Caco-2 (cell line): ENCODE measurements at regions not wholly inside any gene's neighbourhood (a gene's known extent, or its start where the extent isn't known, plus 50 kb on each side); places are given as distances from the start of the nearest gene placed in this dataset.

ENCODE experiments used
- BruUV-seq: library from RNA; stranded (reverse); fragments of 400-500 nt; replicated peaks from 2 replicates; lab custom pipeline; 2021; lab: Mats Ljungman, UMichigan
- CTCF ChIA-PET: fragments of 300-600 bp; sonication (Branson Sonifier 250); formaldehyde crosslinking; loops from one replicate; lab custom pipeline; 2022; ENCODE audit warnings: antibody characterized with exemption; lab: Charles Lee
- POLR2A ChIA-PET: fragments of 300-600 bp; sonication (Branson Sonifier 250); formaldehyde crosslinking; loops from one replicate; lab custom pipeline; 2022; ENCODE audit warnings: antibody characterized with exemption; lab: Charles Lee
- DNase-seq, 2 experiments: peaks; one replicate each; pipeline versions ENCODE4 v3.0.0 to v3.0.0-alpha.2; 2020 to 2022
- H3K27me3 ChIP-seq: replicated peaks from 2 replicates; pipeline ENCODE4 v1.6.0; 2011; ENCODE audit warnings: low read length; ENCODE audit not compliant: control insufficient read depth, insufficient read depth
- H3K36me3 ChIP-seq: 2 replicates; pipeline ENCODE4 v1.5.1; 2011; ENCODE audit warnings: low read length; ENCODE audit not compliant: control insufficient read depth, insufficient read depth
- H3K4me1 ChIP-seq: fragments of 250-450 bp; sonication (Bioruptor Pico); 2 replicates; pipeline ENCODE4 v1.5.1; 2020; ENCODE audit warnings: mild to moderate bottlenecking
- H3K4me3 ChIP-seq: 2 replicates; pipeline ENCODE4 v1.5.1; 2011; ENCODE audit warnings: low read depth, mild to moderate bottlenecking, control low read depth, low read length
- H3K9me3 ChIP-seq: fragments of 250-450 bp; sonication (Bioruptor Pico); 2 replicates; pipeline ENCODE4 v1.5.1; 2020; ENCODE audit warnings: mild to moderate bottlenecking, moderate library complexity
- H3K27ac Mint-ChIP-seq: one replicate; pipeline ENCODE4 v1.8.0; 2022; ENCODE audit warnings: mixed read lengths; ENCODE audit not compliant: unreplicated experiment
- H3K27me3 Mint-ChIP-seq: one replicate; pipeline ENCODE4 v1.8.0; 2022; ENCODE audit warnings: mixed read lengths; ENCODE audit not compliant: insufficient read depth, unreplicated experiment
- H3K36me3 Mint-ChIP-seq: one replicate; pipeline ENCODE4 v1.8.0; 2022; ENCODE audit warnings: mild to moderate bottlenecking, mixed read lengths; ENCODE audit not compliant: insufficient read depth, unreplicated experiment
- H3K4me1 Mint-ChIP-seq: one replicate; pipeline ENCODE4 v1.8.0; 2022; ENCODE audit warnings: low read depth, mixed read lengths; ENCODE audit not compliant: unreplicated experiment
- H3K4me3 Mint-ChIP-seq: one replicate; pipeline ENCODE4 v1.8.0; 2022; ENCODE audit warnings: mild to moderate bottlenecking, moderate library complexity, mixed read lengths; ENCODE audit not compliant: unreplicated experiment
- H3K9me3 Mint-ChIP-seq: one replicate; pipeline ENCODE4 v1.8.0; 2022; ENCODE audit warnings: mixed read lengths; ENCODE audit not compliant: unreplicated experiment
- intact Hi-C: fragments of 100-400 bp; cut with micrococcal nuclease; formaldehyde crosslinking; loops from one replicate; pipeline ENCODE4 v1.10.0; 2022; ENCODE audit not compliant: unreplicated experiment
- TF ChIP-seq, protein P1 (sequence below), 2 experiments: fragments of 200-600 bp in 1 of 2; IDR thresholded peaks; 1 replicate in 1 of 2; 2 replicates in 1 of 2; pipeline versions ENCODE4 v1.5.1 to v1.8.0; 2011 to 2022; ENCODE audit warnings: antibody characterized with exemption in 1 of 2, control low read depth in 1 of 2, inconsistent platforms in 1 of 2, low read depth in 1 of 2, low read length in 1 of 2, mild to moderate bottlenecking in 1 of 2, moderate library complexity in 1 of 2; ENCODE audit not compliant: insufficient read depth in 1 of 2, severe bottlenecking in 1 of 2, unreplicated experiment in 1 of 2

DNA sequence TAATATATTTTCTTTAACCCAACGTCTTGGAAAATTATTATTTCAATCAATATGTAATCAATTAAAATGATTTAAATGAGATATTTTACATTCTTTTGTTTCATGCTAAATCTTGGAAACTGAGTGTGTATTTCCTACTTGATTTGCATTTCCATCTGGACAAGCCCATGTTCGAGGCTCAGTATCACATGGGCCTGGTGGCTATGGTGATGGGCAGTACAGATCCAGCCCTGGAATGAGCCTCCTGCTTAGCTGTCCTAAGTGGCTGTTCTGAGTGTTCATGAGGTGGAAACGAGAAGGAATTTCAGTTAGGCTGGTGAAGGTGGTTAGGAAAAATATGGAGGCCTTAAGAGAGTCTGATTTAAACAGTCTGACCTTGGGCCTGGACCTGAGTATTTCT lies 73.0 kb upstream of the ATXN1 start:
- TF ChIP-seq, protein P1, sequence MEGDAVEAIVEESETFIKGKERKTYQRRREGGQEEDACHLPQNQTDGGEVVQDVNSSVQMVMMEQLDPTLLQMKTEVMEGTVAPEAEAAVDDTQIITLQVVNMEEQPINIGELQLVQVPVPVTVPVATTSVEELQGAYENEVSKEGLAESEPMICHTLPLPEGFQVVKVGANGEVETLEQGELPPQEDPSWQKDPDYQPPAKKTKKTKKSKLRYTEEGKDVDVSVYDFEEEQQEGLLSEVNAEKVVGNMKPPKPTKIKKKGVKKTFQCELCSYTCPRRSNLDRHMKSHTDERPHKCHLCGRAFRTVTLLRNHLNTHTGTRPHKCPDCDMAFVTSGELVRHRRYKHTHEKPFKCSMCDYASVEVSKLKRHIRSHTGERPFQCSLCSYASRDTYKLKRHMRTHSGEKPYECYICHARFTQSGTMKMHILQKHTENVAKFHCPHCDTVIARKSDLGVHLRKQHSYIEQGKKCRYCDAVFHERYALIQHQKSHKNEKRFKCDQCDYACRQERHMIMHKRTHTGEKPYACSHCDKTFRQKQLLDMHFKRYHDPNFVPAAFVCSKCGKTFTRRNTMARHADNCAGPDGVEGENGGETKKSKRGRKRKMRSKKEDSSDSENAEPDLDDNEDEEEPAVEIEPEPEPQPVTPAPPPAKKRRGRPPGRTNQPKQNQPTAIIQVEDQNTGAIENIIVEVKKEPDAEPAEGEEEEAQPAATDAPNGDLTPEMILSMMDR (IDR thresholded peaks at IDR 0.05; ENCODE audit: insufficient read depth in 1 of 2, low read depth in 1 of 2, low read length in 1 of 2, severe bottlenecking in 1 of 2, unreplicated experiment in 1 of 2): no peak
- H3K4me3 ChIP-seq: no peak overlapping the region
- H3K36me3 ChIP-seq: no peaks in the 10 kb centered on the region
- H3K9me3 Mint-ChIP-seq: no peaks in the 10 kb centered on the region
- no peak overlapping the region for H3K4me3 Mint-ChIP-seq
- BruUV-seq: no TSS peak
- intact Hi-C loops: no loop called here
- peaks cover 3% of the 10 kb centered on the region for H3K27me3 Mint-ChIP-seq
- ChIA-PET POLR2A (no interaction called here), CTCF (no interaction called here)
- no peaks in the 10 kb centered on the region for H3K36me3 Mint-ChIP-seq
- H3K9me3 ChIP-seq: no peaks in the 10 kb centered on the region
- H3K4me1 Mint-ChIP-seq: no peaks in the 10 kb centered on the region
- no peaks in the 10 kb centered on the region for H3K27me3 ChIP-seq
- no peak for DNase-seq
- H3K4me1 ChIP-seq: no peaks in the 10 kb centered on the region
- H3K27ac Mint-ChIP-seq: no peak overlapping the region

DNA sequence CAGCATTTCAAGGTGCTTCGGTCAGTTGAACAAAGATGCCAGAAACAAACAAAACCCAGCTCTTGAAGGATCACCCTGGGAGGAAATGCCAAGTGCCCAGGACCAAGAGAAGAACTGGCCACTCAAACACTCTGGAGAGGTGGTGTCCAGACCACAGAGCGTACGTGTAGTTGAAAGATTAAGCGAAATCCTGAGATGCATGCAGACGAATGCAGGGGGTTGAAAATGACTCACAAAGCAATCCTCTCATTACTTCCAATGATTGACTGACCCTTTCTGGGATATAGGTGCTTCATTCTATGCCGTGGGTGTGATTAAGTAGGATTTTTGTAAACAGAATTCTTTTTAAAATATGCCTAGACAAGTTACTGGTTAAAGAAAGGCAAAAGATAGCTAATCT lies 71.5 kb upstream of the ATXN1 start:
- no peak overlapping the region for H3K4me3 Mint-ChIP-seq
- intact Hi-C loops: no loop called here
- no peaks in the 10 kb centered on the region for H3K9me3 Mint-ChIP-seq
- no peaks in the 10 kb centered on the region for H3K27me3 ChIP-seq
- TF ChIP-seq, protein P1 (IDR thresholded peaks at IDR 0.05; ENCODE audit: insufficient read depth in 1 of 2, low read depth in 1 of 2, low read length in 1 of 2, severe bottlenecking in 1 of 2, unreplicated experiment in 1 of 2): no peak
- no peaks in the 10 kb centered on the region for H3K4me1 ChIP-seq
- H3K4me1 Mint-ChIP-seq: no peaks in the 10 kb centered on the region
- CTCF ChIA-PET: no interaction called here
- H3K27me3 Mint-ChIP-seq: peaks cover 3% of the 10 kb centered on the region
- H3K27ac Mint-ChIP-seq: no peak overlapping the region
- DNase-seq: no peak
- H3K36me3 Mint-ChIP-seq: no peaks in the 10 kb centered on the region
- no peak overlapping the region for H3K4me3 ChIP-seq
- POLR2A ChIA-PET: no interaction called here
- no TSS peak for BruUV-seq
- H3K9me3 ChIP-seq: no peaks in the 10 kb centered on the region
- H3K36me3 ChIP-seq: no peaks in the 10 kb centered on the region

DNA sequence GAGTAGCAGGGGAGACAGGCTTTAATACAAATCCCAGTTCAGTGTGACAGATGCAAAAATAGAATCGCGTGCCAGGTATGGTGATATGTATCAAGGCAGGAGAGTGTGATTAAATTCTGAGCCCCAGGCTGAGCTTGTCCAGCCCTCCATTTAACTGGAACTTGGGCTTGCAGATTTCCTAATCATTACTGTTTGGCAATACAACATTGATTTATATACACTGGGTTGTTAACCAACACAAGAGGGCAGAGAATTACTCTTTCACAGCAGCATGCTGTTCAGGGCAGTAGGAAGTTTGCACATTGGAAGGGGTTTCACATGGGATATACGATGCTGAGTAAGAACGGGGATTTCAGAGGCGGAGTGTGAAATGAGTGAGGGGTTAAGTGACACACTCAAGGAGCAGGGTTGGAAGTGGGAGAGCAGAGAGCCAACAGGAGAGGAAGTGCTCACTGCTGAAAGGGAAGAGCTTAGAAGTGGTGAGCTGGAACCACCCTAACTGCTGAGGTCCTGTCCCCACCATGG lies 70.8 kb upstream of the ATXN1 start:
- TF ChIP-seq, protein P1 (IDR thresholded peaks at IDR 0.05; ENCODE audit: insufficient read depth in 1 of 2, low read depth in 1 of 2, low read length in 1 of 2, severe bottlenecking in 1 of 2, unreplicated experiment in 1 of 2): no peak
- H3K27ac Mint-ChIP-seq: no peak overlapping the region
- DNase-seq: no peak
- H3K36me3 ChIP-seq: no peaks in the 10 kb centered on the region
- H3K4me3 ChIP-seq: no peak overlapping the region
- no peaks in the 10 kb centered on the region for H3K4me1 Mint-ChIP-seq
- no peaks in the 10 kb centered on the region for H3K9me3 ChIP-seq
- BruUV-seq: no TSS peak
- no peaks in the 10 kb centered on the region for H3K27me3 ChIP-seq
- H3K9me3 Mint-ChIP-seq: no peaks in the 10 kb centered on the region
- H3K4me1 ChIP-seq: no peaks in the 10 kb centered on the region
- POLR2A ChIA-PET: no interaction called here
- H3K4me3 Mint-ChIP-seq: no peak overlapping the region
- CTCF ChIA-PET: no interaction called here
- intact Hi-C loops: no loop called here
- no peaks in the 10 kb centered on the region for H3K36me3 Mint-ChIP-seq
- H3K27me3 Mint-ChIP-seq: peaks cover 8% of the 10 kb centered on the region
